ENCODE measurements at regions not wholly inside any gene's neighbourhood (a gene's known extent, or its start where the extent isn't known, plus 50 kb on each side); places are given as distances from the start of the nearest gene placed in this dataset.

- no peak for DNase-seq
These were observed 52.0 kb upstream of the RPL11 start for GRCh38 chr1:23639460-23640095.

GRCh38 chr1:23638786-23639241 lies 52.8 kb upstream of the RPL11 start:
- no peak for DNase-seq

GRCh38 chr1:23638188-23638619 lies 53.4 kb upstream of the RPL11 start:
- DNase-seq: no peak

GRCh38 chr1:23636009-23636408 lies 55.6 kb upstream of the RPL11 start:
- DNase-seq: no peak

GRCh38 chr1:23634840-23635651 lies 56.6 kb upstream of the RPL11 start:
- peak; percentile 90 for DNase-seq

- DNase-seq: no peak
These were observed 57.1 kb upstream of the RPL11 start for GRCh38 chr1:23634518-23634839.

- no peak for DNase-seq
These were observed 59.0 kb upstream of the RPL11 start for GRCh38 chr1:23632479-23633160.

GRCh38 chr1:23629708-23630290 lies 61.8 kb upstream of the RPL11 start:
- no peak for DNase-seq

GRCh38 chr1:23628951-23629387 lies 62.6 kb upstream of the RPL11 start:
- DNase-seq: no peak

GRCh38 chr1:23627069-23627735 lies 64.4 kb upstream of the RPL11 start:
- no peak for DNase-seq

- no peak for DNase-seq
These were observed 65.6 kb upstream of the RPL11 start for GRCh38 chr1:23625929-23626535.

- no peak for DNase-seq
These were observed 66.1 kb upstream of the RPL11 start for GRCh38 chr1:23625459-23625858.

- DNase-seq: no peak
These were observed 65.1 kb upstream of the ID3 start for GRCh38 chr1:23624440-23624839.

- DNase-seq: no peak
These were observed 63.0 kb upstream of the ID3 start for GRCh38 chr1:23622284-23622683.

GRCh38 chr1:23620605-23621004 lies 61.3 kb upstream of the ID3 start:
- DNase-seq: no peak

- DNase-seq: no peak
These were observed 60.2 kb upstream of the ID3 start for GRCh38 chr1:23619299-23620188.

- no peak for DNase-seq
These were observed 59.3 kb upstream of the ID3 start for GRCh38 chr1:23618586-23619083.

- DNase-seq: no peak
These were observed 57.8 kb upstream of the ID3 start for GRCh38 chr1:23617084-23617521.

- DNase-seq: no peak
These were observed 57.1 kb upstream of the ID3 start for GRCh38 chr1:23616292-23616824.

- no peak for DNase-seq
These were observed 56.6 kb upstream of the ID3 start for GRCh38 chr1:23615852-23616251.

GRCh38 chr1:23615423-23615822 lies 56.1 kb upstream of the ID3 start:
- DNase-seq: no peak
